HUES48 (cell line): ENCODE measurements at regions not wholly inside any gene's neighbourhood (a gene's known extent, or its start where the extent isn't known, plus 50 kb on each side); places are given as distances from the start of the nearest gene placed in this dataset.

Source experiments
- H3K27ac ChIP-seq: one replicate; pipeline ENCODE4 v1.7.0; 2013; ENCODE audit warnings: low read depth, low read length, inconsistent platforms
- H3K27me3 ChIP-seq: 2 replicates; pipeline ENCODE4 v1.6.1; 2013; ENCODE audit warnings: mild to moderate bottlenecking, low read length; ENCODE audit not compliant: control insufficient read depth, insufficient read depth
- H3K36me3 ChIP-seq: 2 replicates; pipeline ENCODE4 v1.6.1; 2013; ENCODE audit warnings: low read length; ENCODE audit not compliant: control insufficient read depth, insufficient read depth
- H3K4me1 ChIP-seq: 2 replicates; pipeline ENCODE4 v1.6.1; 2013; ENCODE audit warnings: mild to moderate bottlenecking, low read length; ENCODE audit not compliant: control insufficient read depth, insufficient read depth
- H3K4me3 ChIP-seq: 2 replicates; pipeline ENCODE4 v1.5.1; 2013; ENCODE audit warnings: mild to moderate bottlenecking, low read depth, low read length
- H3K9ac ChIP-seq: 2 replicates; pipeline ENCODE4 v1.6.1; 2013; ENCODE audit warnings: mild to moderate bottlenecking, low read depth, low read length, moderate library complexity
- H3K9me3 ChIP-seq: 2 replicates; pipeline ENCODE4 v1.6.1; 2013; ENCODE audit warnings: low read length; ENCODE audit not compliant: control insufficient read depth, insufficient read depth

GRCh38 chr3:117068301-117068700 is 358.7 kb downstream of the TUSC7 start:
- no peaks in the 10 kb centered on the region for H3K36me3 ChIP-seq
- no peaks in the 10 kb centered on the region for H3K4me1 ChIP-seq
- no peak overlapping the region for H3K9ac ChIP-seq
- no peaks in the 10 kb centered on the region for H3K27me3 ChIP-seq
- no peak overlapping the region for H3K27ac ChIP-seq
- H3K9me3 ChIP-seq, result no peaks in the 10 kb centered on the region
- H3K4me3 ChIP-seq, result no peak overlapping the region

GRCh38 chr3:117074826-117075225 is 365.2 kb downstream of the TUSC7 start:
- Histone ChIP-seq H3K9me3 (no peaks in the 10 kb centered on the region), H3K36me3 (no peaks in the 10 kb centered on the region), H3K27ac (no peak overlapping the region), H3K9ac (no peak overlapping the region), H3K27me3 (no peaks in the 10 kb centered on the region), H3K4me1 (peaks cover under 1% of the 10 kb centered on the region; the same call in 1 of the 2 replicates), H3K4me3 (no peak overlapping the region)

- no peak overlapping the region for H3K9ac ChIP-seq
- no peaks in the 10 kb centered on the region for H3K36me3 ChIP-seq
- H3K9me3 ChIP-seq, result no peaks in the 10 kb centered on the region
- H3K4me1 ChIP-seq, result peaks cover 15% of the 10 kb centered on the region
- no peaks in the 10 kb centered on the region for H3K27me3 ChIP-seq
- H3K4me3 ChIP-seq, result no peak overlapping the region
- H3K27ac ChIP-seq, result no peak overlapping the region
Observed at GRCh38 chr3:117079997-117080396, 370.4 kb downstream of the TUSC7 start.

- Histone ChIP-seq H3K4me1 (peaks cover 15% of the 10 kb centered on the region), H3K27ac (peak overlapping the region; percentile 47), H3K9me3 (no peaks in the 10 kb centered on the region), H3K27me3 (no peaks in the 10 kb centered on the region), H3K36me3 (no peaks in the 10 kb centered on the region), H3K9ac (no peak overlapping the region), H3K4me3 (no peak overlapping the region)
Observed at GRCh38 chr3:117080872-117081271, 371.3 kb downstream of the TUSC7 start.

GRCh38 chr3:117084277-117084676 is 374.7 kb downstream of the TUSC7 start:
- Histone ChIP-seq H3K27me3 (no peaks in the 10 kb centered on the region), H3K4me3 (no peak overlapping the region)

GRCh38 chr3:117084739-117085270 is 375.2 kb downstream of the TUSC7 start:
- Histone ChIP-seq H3K4me1 (peaks cover 15% of the 10 kb centered on the region), H3K4me3 (no peak overlapping the region), H3K36me3 (no peaks in the 10 kb centered on the region), H3K9me3 (no peaks in the 10 kb centered on the region), H3K27ac (no peak overlapping the region), H3K27me3 (no peaks in the 10 kb centered on the region), H3K9ac (no peak overlapping the region)

More at GRCh38 chr3:117084277-117084676, 374.7 kb downstream of the TUSC7 start:
- no peak overlapping the region for H3K27ac ChIP-seq
- no peaks in the 10 kb centered on the region for H3K9me3 ChIP-seq
- H3K36me3 ChIP-seq, result no peaks in the 10 kb centered on the region
- no peak overlapping the region for H3K9ac ChIP-seq
- H3K4me1 ChIP-seq, result peaks cover 15% of the 10 kb centered on the region

- no peak overlapping the region for H3K9ac ChIP-seq
- H3K36me3 ChIP-seq, result no peaks in the 10 kb centered on the region
- H3K9me3 ChIP-seq, result 0 out of 2 replicates have a peak, but pooled peaks cover 5% of the 10 kb centered on the region
- H3K4me3 ChIP-seq, result no peak overlapping the region
- H3K27me3 ChIP-seq, result no peaks in the 10 kb centered on the region
- H3K27ac ChIP-seq, result no peak overlapping the region
- no peaks in the 10 kb centered on the region for H3K4me1 ChIP-seq
Observed at GRCh38 chr3:117091676-117092075, 382.1 kb downstream of the TUSC7 start.

GRCh38 chr3:117096549-117096948 is 387.0 kb downstream of the TUSC7 start:
- Histone ChIP-seq H3K4me1 (no peaks in the 10 kb centered on the region), H3K36me3 (no peaks in the 10 kb centered on the region), H3K27me3 (no peaks in the 10 kb centered on the region), H3K27ac (no peak overlapping the region), H3K9ac (no peak overlapping the region), H3K4me3 (no peak overlapping the region), H3K9me3 (no peaks in the 10 kb centered on the region)

GRCh38 chr3:117097351-117097750 is 387.8 kb downstream of the TUSC7 start:
- no peaks in the 10 kb centered on the region for H3K36me3 ChIP-seq
- H3K4me3 ChIP-seq, result no peak overlapping the region
- no peak overlapping the region for H3K27ac ChIP-seq
- H3K27me3 ChIP-seq, result no peaks in the 10 kb centered on the region
- no peak overlapping the region for H3K9ac ChIP-seq
- no peaks in the 10 kb centered on the region for H3K4me1 ChIP-seq
- H3K9me3 ChIP-seq, result no peaks in the 10 kb centered on the region

GRCh38 chr3:117101697-117102096 is 392.1 kb downstream of the TUSC7 start:
- Histone ChIP-seq H3K9ac (no peak overlapping the region), H3K9me3 (no peaks in the 10 kb centered on the region), H3K4me1 (peaks cover 14% of the 10 kb centered on the region; the same call in 1 of the 2 replicates), H3K27ac (no peak overlapping the region), H3K36me3 (no peaks in the 10 kb centered on the region), H3K27me3 (no peaks in the 10 kb centered on the region), H3K4me3 (no peak overlapping the region)

- Histone ChIP-seq H3K9ac (no peak overlapping the region), H3K27me3 (no peaks in the 10 kb centered on the region), H3K36me3 (no peaks in the 10 kb centered on the region), H3K9me3 (no peaks in the 10 kb centered on the region), H3K27ac (no peak overlapping the region), H3K4me3 (no peak overlapping the region), H3K4me1 (peaks cover 14% of the 10 kb centered on the region; the same call in 1 of the 2 replicates)
Observed at GRCh38 chr3:117102426-117102825, 392.8 kb downstream of the TUSC7 start.
